ENCODE measurements at regions not wholly inside any gene's neighbourhood (a gene's known extent, or its start where the extent isn't known, plus 50 kb on each side); places are given as distances from the start of the nearest gene placed in this dataset.

- Histone ChIP-seq H3K4me1 (no peaks in the 10 kb centered on the region), H3K9me3 (no peaks in the 10 kb centered on the region), H3K27ac (no peak overlapping the region), H3K27me3 (peaks cover 0 to 4% (median 0%) of the 10 kb centered on the region in 9 donors), H3K4me3 (no peak overlapping the region), H3K36me3 (no peaks in the 10 kb centered on the region)
- no peak for TF ChIP-seq CTCF (IDR thresholded peaks at IDR 0.05)
- TF ChIP-seq POLR2A (IDR thresholded peaks at IDR 0.05): no peak
- DNase-seq (no peak), ATAC-seq (no peak)
- WGBS, 4 donors: 63 to 76% (median 67%) methylated on average over 3 of the region's 3 CpGs
- intact Hi-C loops (cut with DNase I): no loop called here
These were observed 868.3 kb downstream of the STIM2 start for GRCh38 chr4:27728892-27729291.

- ATAC-seq: no peak
- Histone ChIP-seq H3K36me3 (no peaks in the 10 kb centered on the region), H3K4me3 (no peak overlapping the region), H3K9me3 (peaks cover 0 to 11% (median 0%) of the 10 kb centered on the region in 12 donors), H3K27me3 (no peaks in the 10 kb centered on the region), H3K4me1 (no peaks in the 10 kb centered on the region), H3K27ac (no peak overlapping the region)
- intact Hi-C loops (cut with DNase I): no loop called here
- TF ChIP-seq CTCF (IDR thresholded peaks at IDR 0.05) (no peak), POLR2A (IDR thresholded peaks at IDR 0.05) (no peak)
- no peak for DNase-seq
These were observed 882.2 kb downstream of the STIM2 start for GRCh38 chr4:27742816-27743215.

GRCh38 chr4:27759611-27760575, 899.3 kb downstream of the STIM2 start:
- DNase-seq (no peak), ATAC-seq (no peak)
- H3K9me3 ChIP-seq: peaks cover 0 to 1% (median 0%) of the 10 kb centered on the region in 12 donors
- 82 to 88% (median 87%) methylated on average over 11 of the region's 11 CpGs for WGBS, 4 donors
- H3K4me3 ChIP-seq: no peak overlapping the region
- H3K4me1 ChIP-seq: no peaks in the 10 kb centered on the region
- H3K27me3 ChIP-seq: no peaks in the 10 kb centered on the region
- no peaks in the 10 kb centered on the region for H3K36me3 ChIP-seq
- TF ChIP-seq CTCF (IDR thresholded peaks at IDR 0.05): no peak
- TF ChIP-seq POLR2A (IDR thresholded peaks at IDR 0.05): no peak
- H3K27ac ChIP-seq: no peak overlapping the region
- intact Hi-C loops (cut with DNase I): no loop called here

GRCh38 chr4:27763830-27764525, 903.3 kb downstream of the STIM2 start:
- DNase-seq (no peak), ATAC-seq (no peak)
- intact Hi-C loops (cut with DNase I): no loop called here
- Histone ChIP-seq H3K4me1 (no peaks in the 10 kb centered on the region), H3K9me3 (no peaks in the 10 kb centered on the region), H3K4me3 (no peak overlapping the region), H3K36me3 (no peaks in the 10 kb centered on the region), H3K27ac (no peak overlapping the region), H3K27me3 (no peaks in the 10 kb centered on the region)
- TF ChIP-seq POLR2A (IDR thresholded peaks at IDR 0.05) (no peak), CTCF (IDR thresholded peaks at IDR 0.05) (no peak)
- WGBS, 4 donors: 66 to 79% (median 73%) methylated on average over 5 of the region's 5 CpGs

All from heart left ventricle (tissue), 16 donors.